ENCODE measurements at regions not wholly inside any gene's neighbourhood (a gene's known extent, or its start where the extent isn't known, plus 50 kb on each side); places are given as distances from the start of the nearest gene placed in this dataset.

GRCh38 chr1:168631671-168632400 is 55.4 kb downstream of the XCL1 start:
- TF ChIP-seq CTCF (conservative IDR thresholded peaks at IDR 0.05; ENCODE audit: low read depth, low read length), result no peak
- no peak for DNase-seq (ENCODE audit: low read depth)
- H3K4me3 ChIP-seq (ENCODE audit: low read depth, low read length), result no peak overlapping the region

- DNase-seq (ENCODE audit: low read depth), result no peak
Measured at GRCh38 chr1:168634951-168635532, 58.6 kb downstream of the XCL1 start.

GRCh38 chr1:168636200-168636599 is 59.8 kb downstream of the XCL1 start:
- DNase-seq (ENCODE audit: low read depth), result peak; percentile 45
- H3K4me3 ChIP-seq (ENCODE audit: low read depth, low read length), result no peak overlapping the region
- TF ChIP-seq CTCF (conservative IDR thresholded peaks at IDR 0.05; ENCODE audit: low read depth, low read length), result peak; percentile 68

More at GRCh38 chr1:168634951-168635532, 58.6 kb downstream of the XCL1 start:
- no peak overlapping the region for H3K4me3 ChIP-seq (ENCODE audit: low read depth, low read length)
- TF ChIP-seq CTCF (conservative IDR thresholded peaks at IDR 0.05; ENCODE audit: low read depth, low read length), result no peak

GRCh38 chr1:168636642-168637111 is 60.3 kb downstream of the XCL1 start:
- TF ChIP-seq CTCF (conservative IDR thresholded peaks at IDR 0.05; ENCODE audit: low read depth, low read length), result no peak
- H3K4me3 ChIP-seq (ENCODE audit: low read depth, low read length), result no peak overlapping the region
- peak; percentile 87 for DNase-seq (ENCODE audit: low read depth)

- TF ChIP-seq CTCF (conservative IDR thresholded peaks at IDR 0.05; ENCODE audit: low read depth, low read length), result peak; percentile 89
- H3K4me3 ChIP-seq (ENCODE audit: low read depth, low read length), result no peak overlapping the region
- peak; percentile 36 for DNase-seq (ENCODE audit: low read depth)
Measured at GRCh38 chr1:168637350-168637991, 61.1 kb downstream of the XCL1 start.

- no peak for TF ChIP-seq CTCF (conservative IDR thresholded peaks at IDR 0.05; ENCODE audit: low read depth, low read length)
- no peak overlapping the region for H3K4me3 ChIP-seq (ENCODE audit: low read depth, low read length)
- no peak for DNase-seq (ENCODE audit: low read depth)
Measured at GRCh38 chr1:168638884-168639283, 62.5 kb downstream of the XCL1 start.

All from epithelial cell of proximal tubule (primary cell).